GM11168 (cell line): ENCODE measurements at regions not wholly inside any gene's neighbourhood (a gene's known extent, or its start where the extent isn't known, plus 50 kb on each side); places are given as distances from the start of the nearest gene placed in this dataset.

Source experiments
- in situ Hi-C: fragments of 300-500 bp; cut with MboI; formaldehyde crosslinking; loops from one replicate; pipeline ENCODE4 v1.12.0; 2022; ENCODE audit warnings: low sequenced_read_pairs; ENCODE audit not compliant: unreplicated experiment

DNA sequence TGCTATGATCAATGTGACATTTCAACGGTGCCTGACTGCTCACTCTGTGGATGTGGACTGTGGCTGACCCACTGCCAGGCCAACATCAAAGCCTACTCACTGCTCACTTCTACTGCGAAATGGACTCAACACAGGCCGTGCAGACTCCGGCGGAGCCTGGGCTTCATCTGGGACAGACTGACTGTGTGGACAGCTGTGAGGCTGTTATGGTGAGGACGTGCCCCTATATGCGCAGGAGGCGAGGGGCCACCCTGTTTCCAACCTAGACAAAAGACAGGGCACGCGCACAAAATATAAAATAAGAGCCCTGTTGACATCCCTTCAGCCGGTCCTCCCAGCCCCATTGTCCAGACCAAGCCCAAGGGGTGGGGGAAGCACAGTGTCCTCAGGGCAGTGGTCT, 514.4 kb upstream of the RAB6C start:
- in situ Hi-C loops, result no loop called here

DNA sequence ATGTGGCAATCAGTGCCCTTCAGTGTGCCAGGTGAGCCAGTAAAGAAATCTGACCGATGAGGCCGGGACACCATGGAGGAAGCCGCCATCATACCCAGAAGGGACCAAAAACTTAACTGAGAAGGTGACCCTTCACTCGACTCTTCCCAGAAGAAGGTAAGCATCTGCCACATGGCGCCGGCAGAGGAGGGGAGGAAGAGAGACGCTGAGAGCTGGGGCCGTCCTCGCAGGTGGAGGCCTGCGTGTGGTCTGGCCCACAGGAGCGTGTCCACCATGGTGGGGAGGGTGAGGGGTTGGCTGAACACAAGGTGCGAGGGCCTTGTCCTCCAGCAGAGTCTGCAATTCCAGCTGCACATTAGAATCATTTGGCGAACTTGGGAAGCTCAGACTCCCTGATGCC, 513.1 kb upstream of the RAB6C start:
- in situ Hi-C loops, result no loop called here

DNA sequence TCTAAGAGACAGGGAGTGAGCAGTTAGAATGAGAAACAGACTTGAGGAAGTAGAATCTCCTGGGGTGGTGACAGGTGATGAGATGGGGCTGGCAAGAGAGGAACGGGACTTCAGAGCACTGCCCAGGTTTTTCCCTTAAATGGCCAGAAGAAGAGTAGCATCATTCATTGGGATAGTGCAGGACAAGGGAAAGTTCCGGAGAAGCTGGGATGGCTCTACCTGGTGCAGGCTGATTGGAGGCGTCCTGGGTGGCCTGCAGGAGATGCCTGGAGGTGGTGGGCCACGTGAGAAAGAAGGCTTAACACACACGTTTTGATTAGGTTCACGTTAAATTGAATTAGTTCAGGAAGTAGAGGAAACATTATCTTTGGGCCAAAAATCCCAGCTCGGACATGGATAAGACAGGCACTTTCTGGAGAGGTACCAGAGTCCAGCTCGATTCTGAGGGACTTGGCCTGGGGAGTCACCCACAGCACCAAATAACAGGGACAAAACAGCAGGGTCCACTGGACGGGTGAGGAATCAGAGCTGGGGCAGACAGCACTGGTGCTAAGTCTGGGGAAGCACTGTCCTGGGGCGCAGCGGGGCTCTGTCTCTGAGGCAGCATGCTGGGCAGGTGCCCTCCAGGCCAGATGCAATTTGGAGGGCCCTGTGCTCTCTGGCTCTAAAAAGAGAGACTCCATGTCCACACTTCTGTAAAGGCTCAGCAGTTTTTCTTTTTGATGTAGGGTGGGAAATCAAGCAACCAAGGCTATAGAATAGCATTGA, 512.3 kb upstream of the RAB6C start:
- in situ Hi-C loops, result no loop called here

DNA sequence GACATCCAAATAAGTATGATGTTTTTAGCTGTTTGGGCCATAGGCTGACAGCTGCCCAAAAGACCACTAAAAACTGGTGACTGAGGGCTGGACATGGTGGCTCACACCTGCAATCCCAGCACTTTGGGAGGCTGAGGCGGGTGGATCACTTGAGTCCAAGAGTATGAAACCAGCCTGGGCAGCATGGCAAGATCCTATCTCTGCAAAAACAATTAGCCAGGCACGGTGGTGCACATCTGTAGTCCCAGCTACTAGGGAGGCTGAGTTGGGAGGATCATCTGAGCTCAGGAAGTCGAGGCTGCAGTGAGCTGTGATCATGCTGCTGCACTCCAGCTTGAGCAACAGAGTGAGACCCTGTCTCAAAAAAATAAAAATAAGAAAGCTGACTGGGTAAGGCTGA, 511.5 kb upstream of the RAB6C start:
- in situ Hi-C loops, result no loop called here

DNA sequence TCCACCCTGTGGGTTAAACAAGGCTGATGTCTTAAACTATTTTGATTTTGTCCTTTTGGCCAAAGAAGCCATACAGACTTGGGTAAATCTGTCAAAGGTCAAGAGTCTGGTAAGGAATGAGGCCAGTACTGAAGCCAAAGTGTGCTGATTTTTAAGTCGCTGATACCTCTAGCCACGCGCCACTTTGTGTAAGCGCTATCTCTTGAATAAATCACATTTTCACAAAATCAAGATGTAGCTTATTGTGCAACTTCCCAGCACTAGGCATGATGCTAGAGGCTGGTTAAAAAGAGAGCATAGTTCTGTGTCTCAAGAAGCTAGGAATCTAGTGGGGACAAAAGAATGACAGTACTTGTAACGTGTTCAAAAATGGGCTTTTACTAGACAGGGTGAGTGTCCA, 510.6 kb upstream of the RAB6C start:
- in situ Hi-C loops, result no loop called here

DNA sequence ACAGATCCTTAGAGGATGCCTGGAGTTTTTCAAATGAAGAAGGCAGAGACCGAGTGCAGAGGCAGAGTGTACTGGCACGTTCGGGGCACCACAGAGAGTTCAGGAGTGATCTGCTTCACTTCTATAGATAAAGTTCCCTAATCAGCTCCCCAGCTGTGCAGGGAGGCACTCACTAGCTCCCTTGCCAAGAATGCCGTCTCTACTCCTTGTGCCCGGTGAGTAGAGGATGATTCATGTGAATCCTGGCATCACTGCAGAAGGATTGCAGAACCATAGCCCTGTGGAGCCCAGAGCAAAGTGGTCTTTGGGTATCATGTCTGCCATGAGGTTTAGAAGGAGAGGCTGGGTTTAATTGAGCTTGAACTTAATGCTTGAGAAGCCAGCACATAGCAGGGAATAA, 510.1 kb upstream of the RAB6C start:
- in situ Hi-C loops, result no loop called here

DNA sequence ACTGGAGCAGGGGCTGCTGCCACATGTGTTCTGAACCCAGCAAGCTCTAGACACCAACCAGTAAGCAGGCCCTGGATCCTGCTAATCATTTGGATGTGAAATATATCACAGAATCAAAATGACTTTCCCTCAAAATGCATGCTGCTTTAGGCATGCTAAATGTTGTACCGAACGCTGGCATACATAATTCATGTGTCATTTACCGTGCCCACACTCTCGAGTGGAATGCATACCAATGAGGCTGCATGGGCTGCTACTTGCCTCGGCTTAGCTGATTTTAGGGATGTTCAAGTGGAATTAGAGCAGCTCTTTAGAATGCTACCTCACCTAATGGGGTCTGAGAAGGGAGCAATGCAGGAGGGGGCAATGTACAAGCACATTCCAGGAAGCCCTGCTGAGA, 509.6 kb upstream of the RAB6C start:
- in situ Hi-C loops, result no loop called here

DNA sequence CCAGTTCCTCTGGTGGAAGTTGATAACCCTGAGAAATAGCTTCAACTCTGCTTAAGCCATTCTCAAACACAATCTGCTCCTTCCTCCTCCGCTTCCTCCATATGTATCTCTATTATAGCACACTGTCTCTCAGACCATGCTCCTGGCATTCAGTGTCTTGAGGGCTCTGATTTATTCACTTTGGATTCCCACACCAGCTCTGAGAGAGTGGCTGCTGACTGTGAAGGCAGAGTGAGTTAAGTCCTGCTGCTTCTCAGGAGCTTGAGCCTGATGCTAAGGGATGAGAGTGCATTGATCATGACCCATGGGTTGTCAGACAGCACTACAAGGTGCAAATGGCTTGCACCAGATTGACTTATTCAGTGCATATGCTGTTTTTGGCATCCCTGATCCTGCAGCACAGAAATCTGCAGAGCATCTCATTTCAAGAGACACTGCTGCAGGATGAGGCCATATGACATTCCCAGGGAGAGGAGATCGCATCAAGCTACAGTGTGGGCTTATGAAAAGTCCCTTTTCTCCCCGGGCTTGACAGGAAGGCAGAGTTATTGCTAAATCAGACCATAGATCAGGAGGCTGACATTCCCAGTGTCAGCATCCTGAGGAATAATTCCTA, 500.5 kb upstream of the RAB6C start:
- in situ Hi-C loops, result no loop called here

DNA sequence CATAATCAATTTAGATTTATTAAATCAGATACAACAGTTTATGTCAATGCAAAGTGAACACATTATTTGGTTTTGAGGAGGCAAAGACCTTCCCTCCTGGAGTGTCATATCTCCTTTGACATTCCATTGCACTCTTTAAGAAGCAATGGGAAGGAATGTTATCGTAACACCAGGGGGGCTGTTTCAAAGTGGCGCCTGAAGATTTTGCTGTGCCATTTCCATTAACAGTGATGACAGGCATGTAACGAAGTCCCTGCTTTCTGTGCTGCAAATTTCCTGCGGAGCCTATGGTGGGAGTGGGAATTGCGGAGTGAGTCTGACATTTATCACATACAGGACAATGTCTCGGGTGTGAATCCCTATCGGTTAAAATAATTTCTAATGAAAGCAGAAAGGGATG, 499.6 kb upstream of the RAB6C start:
- in situ Hi-C loops, result no loop called here

DNA sequence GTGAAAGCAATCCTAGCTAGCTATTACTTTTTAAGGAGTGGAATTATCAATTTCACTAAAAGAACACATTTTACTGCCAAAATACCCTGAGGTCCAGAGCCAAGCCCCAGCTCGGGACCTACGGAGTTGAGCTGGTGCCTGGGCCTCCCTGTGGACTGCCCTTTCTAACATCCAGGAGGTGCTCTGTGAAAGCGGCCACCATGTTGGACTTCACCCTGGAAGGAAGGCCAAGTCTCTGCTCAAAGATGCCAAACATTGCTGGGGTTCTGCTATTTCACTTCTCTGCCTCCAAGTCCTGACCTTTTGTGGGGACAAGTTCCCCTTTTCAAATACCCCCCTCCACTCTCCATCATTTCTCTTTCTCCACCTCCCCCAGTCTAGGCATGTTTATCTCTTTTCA, 498.7 kb upstream of the RAB6C start:
- in situ Hi-C loops, result no loop called here

DNA sequence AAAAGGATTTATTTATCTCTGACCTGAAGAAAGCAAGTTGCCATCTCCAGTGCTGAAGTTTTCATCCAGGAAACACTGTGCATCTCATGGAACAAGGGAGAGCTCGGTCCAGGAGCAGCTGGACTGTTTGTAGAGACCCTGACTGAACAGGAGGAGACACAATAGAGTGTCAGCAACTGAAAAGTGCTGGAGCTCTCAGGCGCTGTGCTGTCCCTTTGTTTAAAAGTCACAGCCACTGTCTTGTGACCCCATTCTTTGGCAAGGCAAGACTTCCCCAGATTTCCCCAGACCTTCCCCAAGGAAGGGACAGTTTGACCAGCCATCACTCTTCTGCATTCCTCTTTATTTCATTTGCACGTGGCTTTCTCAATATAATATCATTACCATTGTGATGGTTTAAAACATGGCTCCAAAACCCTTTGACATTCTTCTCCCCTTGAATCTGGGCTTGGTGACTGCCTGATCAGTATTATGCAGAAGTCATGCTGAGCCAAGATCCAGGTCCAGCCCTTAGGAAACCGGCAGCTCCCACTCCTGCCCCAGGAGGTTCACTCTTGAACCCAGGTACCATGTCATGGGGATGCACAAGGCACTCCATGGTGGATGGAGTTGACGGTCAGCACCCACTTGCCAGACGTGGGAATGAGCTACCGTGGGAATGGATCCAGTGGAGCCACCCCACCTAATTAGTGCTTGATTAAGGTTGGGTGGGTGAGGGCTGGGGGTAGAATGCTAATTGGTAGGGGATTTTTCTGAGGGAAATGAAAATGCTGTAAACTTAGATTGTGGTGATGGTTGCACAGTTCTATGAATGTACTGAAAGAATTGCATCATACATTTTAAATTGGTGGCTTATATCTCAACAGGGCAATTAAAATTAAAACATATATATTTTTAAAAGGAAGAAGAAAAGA, 497.9 kb upstream of the RAB6C start:
- in situ Hi-C loops, result no loop called here

DNA sequence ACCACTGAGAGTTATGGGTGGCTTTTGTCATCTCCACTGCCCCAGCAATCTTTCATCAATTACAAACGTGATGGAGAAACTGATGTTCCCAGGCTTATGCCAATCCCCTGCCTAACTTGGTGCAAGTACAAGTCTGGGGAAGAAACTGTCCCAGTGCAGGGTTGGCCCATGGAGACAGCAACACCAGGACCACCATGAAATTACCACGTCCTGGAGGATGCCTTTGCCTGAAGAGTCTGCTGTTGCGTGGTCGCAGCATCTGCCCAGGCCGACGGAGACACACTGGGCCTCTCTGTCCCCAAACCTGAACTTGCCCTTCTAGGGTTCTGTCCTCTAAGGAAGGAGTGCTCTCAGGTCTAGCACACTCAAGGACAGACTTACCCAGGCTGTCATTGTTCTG, 496.8 kb upstream of the RAB6C start:
- in situ Hi-C loops, result no loop called here

DNA sequence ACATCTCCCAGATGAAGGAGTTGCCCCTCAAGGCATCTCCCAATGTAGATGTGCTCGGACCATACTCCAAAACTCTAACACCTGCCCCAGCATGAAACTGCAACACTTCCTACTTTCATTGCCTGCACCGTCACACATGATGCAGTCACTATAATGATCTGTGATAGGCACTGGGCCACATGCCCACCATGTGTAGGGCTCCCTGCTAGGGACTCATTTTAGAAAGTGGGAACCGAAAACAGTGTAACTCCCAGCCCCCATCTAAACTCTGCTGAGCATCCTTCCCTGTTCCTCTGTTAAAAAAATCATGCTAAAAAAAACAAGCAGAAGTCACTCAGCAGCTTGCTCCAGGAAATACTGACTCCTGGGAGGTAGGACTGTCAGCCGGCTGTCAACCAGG, 496.1 kb upstream of the RAB6C start:
- in situ Hi-C loops, result no loop called here

DNA sequence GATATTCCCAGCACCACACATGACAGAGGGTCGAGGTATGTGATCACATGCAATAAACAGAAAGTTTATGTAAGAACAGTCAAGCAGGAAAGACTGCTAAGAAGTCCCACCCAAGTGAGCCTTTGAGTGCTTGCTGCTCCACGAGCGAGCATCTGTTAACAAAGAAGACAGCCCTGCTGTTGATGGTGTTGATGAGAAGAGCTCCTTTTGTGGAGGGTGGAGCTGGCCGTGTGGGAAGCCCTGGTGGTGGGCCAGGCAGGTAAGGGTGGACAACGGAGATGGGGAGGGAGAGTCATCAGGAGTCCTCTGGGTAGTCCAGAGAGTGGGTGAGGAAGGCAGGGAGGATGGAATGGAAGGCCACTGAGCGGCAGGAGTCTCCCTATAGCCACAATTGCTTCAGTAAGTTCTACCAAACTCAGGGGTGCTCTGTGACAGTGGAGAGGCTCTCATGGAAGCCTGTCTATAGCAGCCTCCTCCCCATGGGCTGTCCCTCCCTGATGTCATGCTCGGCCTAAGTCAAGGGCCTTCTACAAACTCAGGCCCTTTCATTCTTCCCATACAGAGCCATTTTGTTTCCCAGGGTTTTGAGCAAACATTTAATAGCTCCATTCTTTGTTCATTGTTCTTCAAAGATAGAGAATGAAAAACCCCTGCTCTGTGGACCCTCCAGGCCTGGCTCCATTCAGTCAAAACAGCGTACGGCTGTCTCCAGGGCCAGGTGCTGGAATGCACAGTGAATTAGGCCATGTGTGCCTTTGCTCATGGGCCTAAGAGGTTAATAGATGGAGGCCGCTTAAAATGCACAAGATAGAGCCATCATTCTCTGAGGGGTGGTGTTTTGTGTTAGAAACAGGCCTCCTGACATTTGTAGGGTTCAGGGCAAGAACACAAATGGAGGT, 494.2 kb upstream of the RAB6C start:
- in situ Hi-C loops, result no loop called here

DNA sequence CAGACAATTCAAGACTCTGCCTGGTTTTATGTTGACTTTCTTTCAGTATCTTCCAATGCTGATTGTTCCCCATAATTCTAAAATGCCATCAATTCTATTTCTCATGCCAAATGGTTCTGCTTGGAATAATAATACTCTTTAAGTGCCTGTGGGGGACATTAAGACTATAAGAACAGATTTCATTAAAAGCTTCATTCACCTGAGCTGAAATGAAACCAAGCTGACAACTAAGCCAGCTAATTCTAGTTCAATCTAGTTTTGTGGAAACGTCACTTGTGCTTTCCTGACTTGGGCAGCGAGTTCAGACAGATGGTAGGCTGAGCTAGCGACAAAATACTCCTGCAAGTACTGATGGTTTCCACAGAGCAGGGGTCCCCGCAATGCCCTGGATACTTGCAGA, 491.1 kb upstream of the RAB6C start:
- in situ Hi-C loops, result no loop called here

DNA sequence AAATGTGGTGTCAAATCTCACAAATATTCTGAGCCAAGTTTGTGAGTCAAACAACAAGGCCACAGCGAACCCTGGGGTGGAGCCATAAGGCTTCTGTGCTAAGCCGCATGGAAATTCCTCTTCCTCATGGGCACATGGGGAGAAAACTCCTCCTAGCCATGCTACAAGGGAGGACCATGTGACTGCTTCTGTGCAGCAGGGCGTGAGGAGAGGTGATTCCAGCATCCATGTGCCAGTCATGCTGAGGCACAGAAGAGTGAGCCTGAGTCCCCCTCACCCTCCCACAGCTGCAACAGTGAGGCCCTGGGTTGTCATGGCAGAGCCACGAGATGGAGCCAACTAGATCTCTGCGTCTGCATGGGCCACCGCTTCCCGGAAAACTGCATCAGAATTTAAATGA, 488.8 kb upstream of the RAB6C start:
- in situ Hi-C loops, result no loop called here

DNA sequence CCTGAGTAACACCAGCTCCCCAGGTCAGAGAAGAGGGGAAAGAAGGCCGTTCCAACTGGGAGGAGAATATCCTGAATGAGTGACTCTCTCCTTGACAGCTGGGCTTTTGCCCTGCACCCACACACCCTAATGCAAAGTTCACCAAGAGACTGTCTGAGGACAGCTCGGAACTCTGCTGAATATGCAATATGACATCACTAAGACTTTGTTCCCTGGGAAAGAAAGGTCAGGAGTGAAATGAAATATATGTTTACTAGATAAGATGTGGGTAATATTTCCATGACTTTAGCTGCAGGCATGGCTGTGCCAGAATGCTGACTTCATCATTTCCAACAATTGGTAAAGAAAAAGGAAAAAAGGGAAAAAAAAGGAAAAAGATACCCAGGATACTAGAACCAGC, 488.2 kb upstream of the RAB6C start:
- in situ Hi-C loops, result no loop called here

DNA sequence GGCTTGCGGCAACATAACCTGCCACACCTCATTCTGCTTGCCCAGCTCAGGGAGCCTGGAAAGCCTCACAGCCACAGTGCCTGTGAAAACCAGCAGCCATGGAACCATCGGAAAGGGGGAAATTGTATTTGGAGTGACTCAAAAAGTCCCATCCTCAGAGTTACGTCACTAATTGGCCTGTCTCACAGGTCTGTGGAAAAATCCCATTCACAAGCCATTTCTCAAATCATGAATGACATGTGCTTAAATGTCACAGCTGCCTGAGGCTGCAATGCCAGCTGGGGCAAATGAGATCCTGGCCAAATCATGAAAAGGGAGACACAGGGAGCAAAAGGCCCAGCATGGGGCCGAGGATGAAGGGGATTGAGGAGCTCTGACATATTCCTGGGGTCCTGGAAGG, 486.9 kb upstream of the RAB6C start:
- in situ Hi-C loops, result no loop called here

DNA sequence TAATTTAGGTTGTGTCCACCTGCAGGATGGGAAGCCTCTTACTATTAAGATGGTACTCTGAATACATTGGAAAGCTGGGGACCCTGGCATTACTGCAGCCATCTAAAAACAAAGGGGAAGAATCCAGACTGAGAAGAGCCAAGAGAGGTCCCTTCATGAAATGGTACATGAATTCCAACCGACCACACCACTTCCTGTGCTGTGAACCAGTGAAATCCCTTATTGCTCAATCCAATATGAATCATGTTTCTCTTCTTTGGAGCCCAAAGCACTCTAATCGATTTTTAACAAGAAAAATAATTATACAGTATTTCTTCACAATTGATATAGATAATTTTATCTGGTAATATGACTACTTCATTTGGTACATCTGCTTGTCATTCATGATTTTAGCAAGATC, 479.7 kb upstream of the RAB6C start:
- in situ Hi-C loops, result no loop called here

DNA sequence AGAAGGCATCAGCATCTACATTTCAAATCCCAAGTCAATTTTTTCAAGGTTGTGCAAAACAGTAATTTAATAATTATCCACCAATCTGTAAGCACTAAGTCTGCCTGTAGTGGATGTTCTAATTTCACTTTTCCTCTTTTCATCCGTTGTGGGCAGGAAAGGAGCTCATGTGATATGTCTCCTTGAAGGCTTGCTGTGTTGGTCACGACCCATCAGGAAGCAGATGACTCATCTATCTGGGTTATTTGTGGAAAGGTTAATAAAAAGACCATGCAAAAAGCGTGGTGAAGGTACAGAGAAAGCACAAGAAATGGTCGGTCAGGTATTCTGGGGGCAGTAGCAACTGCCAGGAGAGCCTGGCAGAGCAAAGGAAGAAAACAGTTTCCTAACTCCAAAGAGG, 476.7 kb upstream of the RAB6C start:
- in situ Hi-C loops, result no loop called here
